Activated CD4-positive, alpha-beta T cell treated with anti-CD3 and anti-CD28 coated beads for 1 hour (primary cell): ENCODE measurements at regions not wholly inside any gene's neighbourhood (a gene's known extent, or its start where the extent isn't known, plus 50 kb on each side); places are given as distances from the start of the nearest gene placed in this dataset.
"Not testable (repeated sequence)": the region's sequence is repeated elsewhere in the genome, so short reads cannot be mapped to it uniquely, and the experiment has no call there.

Source experiments
- DNase-seq: peaks from one replicate; pipeline ENCODE4 v3.0.0-alpha.2; 2020

DNA sequence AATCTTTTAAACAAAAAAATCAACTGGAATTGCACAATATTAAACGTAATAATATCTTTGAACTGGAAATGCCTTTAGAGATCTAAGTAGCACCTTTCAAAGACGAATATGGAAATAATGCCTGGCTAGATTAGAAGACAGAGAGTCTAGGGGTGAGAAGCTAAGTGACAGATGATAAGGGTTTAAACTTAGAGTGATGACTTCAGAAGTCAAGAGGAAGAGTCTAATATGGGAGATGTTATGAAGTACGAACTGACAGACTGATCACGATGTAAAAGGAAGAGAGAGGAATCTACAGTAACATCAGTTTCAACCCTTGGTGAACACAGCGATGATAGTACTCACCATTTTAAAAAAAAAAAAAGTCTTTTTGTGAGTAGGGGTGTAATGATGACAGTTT, 57.9 kb downstream of the HINT1 start:
- DNase-seq = no peak

DNA sequence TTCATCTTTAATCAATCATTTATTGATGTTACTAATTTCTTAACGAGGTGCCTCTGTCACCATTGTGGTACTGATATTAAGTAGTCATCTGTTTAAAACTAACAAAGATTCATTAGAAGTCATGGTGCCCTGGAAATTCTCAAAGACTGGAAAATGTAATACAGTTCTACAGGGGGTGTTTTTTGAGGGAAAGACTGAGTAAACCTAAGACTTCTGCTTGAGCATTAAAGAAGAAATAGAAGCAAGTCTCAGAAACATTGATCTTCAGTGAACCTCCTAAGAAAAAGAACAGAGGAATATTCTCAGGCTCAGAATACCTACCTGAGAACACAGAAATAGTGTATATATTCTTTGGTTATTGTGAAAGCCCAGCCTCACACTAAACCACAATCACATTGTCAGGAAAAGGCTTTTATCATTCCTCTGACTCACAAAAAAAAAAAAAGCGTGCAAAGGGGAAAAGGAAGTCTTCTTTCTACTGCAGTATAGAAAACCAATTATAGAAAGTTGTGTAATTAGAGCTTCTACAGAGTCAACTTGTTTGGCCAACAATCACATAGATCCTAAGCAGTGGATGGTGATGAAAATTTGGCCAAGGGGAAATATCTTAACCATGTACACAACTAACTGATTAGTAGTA, 60.8 kb downstream of the HINT1 start:
- DNase-seq = no peak

DNA sequence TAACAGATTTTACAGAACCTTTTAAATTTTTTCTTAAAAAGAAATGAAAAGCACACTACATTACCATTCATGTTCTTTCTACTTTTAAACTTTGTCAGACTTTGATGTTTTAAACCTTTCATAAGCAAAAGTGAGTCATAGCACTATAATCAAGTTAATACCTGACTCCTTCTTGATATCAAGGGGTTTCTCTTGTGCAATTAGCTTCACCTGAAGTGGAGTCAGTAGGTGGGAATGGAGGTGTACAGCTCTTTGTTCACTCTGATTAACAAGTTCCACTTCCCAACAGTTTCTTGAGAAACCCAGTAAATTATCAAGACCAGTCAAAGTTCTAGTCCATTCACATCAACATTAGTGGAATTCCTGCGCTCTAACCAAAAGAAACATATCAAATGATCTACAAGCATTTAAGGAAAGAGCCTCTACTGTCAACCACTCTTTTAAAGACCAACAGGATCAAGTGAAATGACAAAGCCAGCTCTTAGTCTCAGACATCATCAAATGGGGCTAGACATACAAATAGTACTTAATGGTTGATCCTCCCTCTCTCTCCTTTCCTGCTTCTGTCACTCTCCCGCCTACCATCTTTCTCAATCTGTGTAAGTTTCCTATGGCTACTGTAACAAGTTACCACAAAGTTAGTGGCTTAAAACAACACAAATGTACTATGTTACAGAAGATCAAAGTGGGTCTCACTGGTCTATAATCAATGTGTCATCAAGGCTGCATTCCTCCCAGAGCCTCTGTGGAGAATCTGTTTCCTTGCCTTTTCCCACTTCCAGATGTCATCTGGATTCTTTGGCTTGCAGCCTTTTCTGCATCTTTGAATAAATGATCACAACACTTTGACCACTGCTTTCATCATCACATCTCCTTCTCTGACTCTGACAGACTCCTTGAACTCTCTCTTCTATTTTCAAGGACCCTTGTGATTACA, 68.0 kb downstream of the HINT1 start:
- DNase-seq = no peak

DNA sequence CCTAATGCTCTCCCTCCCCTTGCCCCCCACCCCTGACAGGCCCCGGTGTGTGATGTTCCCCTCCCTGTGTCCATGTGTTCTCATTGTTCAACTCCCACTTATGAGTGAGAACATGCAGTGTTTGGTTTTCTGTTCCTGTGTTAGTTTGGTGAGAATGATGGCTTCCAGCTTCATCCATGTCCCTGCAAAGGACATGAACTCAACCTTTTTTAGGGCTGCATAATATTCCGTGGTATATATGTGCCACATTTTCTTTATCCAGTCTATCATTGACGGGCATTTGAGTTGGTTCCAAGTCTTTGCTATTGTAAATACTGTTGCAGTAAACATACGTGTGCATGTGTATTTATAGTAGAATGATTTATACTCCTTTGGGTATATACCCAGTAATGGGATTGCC, 69.5 kb downstream of the HINT1 start:
- DNase-seq = not testable (repeated sequence)

DNA sequence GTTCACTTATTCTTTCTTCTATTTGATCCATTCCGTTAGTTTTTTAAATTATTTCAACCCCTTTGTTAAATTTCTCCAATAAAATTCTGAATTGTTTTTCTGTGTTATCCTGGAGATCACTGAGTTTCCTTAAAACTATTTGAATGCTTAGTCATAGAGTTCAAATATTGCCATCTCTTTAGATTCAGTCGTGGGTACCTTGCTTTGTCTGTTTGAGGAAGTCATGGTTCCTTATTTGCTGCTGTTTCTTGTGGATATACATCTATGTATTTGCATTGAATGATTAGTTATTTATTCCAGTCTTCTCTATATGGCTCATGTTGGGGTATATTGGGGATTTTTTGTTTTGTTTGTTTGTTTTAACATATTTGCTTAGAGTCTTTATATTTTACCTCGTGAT, 80.6 kb downstream of the HINT1 start:
- DNase-seq = no peak

DNA sequence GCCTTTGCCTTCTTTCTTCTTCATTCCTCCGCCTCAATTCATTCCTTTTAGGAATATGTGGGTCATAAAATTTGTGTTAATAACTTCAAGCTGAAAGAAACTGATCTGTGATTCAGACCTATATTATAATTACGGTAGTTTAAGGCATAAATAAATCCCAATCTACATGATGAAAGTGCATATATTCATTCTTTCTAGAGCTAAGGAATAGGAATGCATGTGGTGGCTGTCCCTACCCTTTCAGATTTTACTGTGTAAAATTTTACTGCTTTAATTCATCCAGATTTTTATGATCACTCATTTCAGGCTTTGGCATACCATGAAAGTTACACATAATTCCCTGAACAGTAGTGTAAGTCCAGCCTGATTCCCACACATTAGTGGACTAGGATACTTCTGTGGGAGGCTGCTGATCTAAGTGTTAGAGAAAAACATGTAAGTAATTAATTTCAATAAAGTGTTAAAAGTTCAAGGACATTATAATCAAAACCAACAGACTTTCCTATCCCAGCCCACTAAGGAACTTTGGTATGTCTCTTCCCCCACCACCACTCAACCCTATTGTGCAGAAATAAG, 83.1 kb downstream of the HINT1 start:
- DNase-seq = no peak

DNA sequence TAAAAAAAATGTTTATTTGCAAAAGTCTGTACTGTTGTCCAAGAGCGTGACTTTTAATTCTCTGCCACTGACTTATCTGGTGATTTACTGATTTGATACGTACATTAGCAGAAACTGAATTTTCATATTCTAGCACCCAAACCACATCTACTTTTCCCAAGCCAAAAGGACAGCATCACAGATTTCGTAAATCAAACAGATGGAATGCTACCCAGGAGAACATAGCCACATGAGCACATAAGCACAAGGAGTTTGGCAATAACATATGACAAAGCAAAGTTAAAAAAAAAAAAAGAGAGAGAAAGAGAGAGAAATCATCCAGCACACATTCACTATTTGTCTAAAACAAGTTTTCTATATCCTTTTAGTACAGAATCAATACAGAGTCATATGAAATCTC, 83.7 kb downstream of the HINT1 start:
- DNase-seq = no peak

DNA sequence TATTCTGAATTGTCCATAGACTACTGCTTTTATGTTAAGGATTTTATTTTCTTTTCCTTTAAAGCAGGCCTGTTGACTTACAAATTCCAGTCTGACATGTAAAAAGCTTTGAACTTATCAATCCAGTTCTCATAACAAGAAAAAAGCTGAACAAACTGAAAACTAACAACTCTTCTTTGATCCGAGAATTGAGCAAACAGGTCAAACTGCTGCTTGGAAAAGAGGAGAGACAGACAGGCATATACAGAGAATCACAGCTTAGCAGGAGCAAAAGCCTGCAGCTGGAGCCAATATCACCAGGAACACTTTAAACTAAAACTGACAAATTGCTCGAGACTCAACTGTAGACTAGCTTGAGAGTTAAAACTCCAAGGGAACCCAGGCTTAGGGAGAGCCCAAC, 85.8 kb downstream of the HINT1 start:
- DNase-seq = no peak

DNA sequence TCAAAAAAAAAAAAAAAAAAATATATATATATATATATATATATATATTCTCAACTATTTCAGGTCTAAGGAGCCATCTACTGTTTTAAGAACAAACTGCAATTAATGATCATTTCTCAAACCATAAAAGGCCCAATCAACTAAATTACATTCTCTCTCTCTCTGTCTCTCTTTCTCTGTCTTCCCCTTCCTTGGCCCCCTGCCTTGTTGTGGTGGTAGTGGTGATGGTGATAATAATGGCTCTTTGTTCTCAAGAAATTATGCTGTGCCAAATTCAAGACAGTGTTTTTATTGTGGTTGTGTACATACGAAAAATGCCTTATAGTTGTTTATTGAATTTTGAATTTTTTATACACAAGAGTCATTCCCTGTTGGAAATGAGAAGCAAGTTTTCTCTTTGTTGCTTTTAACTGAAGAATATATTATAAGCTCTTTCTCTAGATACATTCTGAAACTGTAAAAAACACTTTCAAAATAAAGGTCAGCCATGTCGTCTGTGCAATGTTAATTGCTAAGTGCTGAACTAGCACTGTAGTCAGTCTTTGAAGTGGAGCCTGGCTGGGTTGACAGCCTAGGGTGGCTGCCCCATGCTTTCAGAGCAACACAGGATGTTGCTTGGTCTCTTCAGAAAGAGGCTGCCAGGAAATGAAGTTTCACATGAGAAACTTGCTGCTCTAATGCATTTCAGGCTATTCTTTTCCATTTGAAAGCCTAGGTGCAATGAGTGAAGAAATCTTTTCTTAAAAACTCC, 96.0 kb downstream of the HINT1 start:
- peak; percentile 32 for DNase-seq

DNA sequence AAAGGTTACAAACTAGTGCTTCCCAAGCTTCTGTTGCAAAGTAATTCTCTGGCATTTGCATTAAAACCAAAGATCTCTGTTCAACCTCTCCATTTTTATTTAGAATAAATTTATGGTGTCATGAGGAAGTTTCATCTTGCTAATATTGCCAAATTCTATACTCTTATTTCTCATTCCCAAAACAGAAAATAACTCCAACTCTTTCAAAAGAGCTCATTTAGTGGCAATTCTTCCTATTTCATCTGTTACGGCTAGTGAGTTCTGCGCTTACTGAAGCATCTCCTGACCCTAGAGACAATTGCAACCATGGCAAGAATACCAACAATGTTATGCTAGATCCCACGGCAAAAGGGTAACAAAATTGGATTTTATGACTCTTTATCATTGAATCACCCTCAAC, 97.0 kb downstream of the HINT1 start:
- DNase-seq = no peak

DNA sequence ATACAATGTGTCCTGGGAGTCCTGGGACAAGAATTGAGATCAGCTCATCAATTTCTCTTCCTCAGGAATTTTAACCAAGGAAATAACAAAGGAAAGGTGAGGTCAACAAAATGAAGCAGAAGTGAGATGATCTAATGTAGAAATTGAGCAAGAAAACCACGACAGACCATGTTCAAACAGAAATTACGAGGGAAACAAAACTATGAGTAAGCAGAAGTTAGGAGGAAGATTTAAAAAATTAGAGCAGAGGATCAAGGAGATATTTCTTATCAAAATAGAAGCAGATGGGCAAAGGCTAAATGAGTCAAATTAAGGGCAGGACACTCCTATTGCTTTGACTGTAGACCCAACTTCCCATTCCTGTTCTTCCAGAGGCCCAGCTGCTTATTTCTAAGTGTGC, 97.4 kb downstream of the HINT1 start:
- no peak for DNase-seq

DNA sequence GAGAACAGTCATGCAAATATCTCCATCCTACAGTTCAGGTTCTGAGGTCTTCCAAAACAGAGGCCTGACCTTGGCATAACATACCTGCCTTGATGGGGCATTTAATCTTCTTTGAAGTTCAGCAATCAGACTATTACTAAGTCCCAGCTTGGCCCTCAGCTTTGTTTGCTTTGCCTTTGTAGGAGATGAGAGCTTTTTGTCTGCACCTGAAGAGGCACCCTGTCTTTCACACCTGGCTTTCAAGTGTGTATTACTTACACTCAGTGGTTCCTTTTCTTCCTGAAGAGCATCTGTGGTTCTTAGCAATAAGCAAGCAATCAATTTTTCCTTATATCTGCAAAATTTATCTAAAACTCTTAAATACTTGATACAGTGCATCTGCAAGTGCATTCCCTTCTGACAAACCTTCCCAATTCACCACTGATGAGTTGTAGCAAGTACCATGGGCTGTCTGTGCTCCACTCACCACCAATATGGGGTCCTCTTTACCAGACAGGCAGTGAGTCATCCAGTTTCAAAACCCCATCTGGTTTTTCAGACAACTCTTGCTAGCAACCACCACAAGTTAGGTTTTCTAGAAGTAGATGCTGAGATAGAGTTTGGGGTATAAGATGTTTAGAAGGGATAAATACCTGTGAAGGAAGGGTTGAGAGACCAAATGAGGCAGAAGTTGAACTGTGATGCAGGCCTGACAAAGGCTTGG, 100.2 kb downstream of the HINT1 start:
- DNase-seq = no peak

DNA sequence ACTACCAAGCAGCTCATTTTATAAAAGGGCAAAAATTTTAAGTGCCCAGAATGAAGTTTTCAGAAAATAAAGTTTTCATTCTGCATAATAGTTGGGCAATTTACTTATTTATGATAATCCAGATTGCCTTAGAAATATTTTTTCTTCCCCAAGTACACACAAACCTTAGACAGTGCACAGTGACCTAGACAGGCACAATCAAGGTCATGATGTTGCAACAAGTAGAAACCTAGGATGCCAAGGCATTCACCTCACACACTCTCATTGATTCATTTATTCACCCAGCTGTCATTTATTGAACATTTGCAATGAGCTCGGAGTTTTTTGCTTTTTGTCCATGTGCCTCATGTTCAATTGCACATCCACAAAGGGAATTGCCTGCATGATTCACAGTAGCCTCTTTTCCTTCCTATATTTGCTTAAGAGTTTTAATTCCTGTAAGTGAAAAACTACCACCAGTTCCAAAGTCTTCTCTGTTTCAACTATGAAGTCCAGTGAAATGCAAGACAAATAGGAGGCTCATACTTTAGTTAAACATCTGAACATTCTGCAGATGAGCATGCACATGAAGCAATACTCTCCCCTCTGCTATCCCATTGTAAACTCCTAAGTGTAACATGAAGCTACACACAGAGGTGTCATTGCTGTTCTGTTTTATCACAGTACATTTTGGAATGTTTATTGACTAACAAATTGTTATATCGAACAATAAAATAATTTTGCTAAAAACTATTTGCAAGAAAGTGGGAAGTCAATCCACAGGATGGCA, 122.9 kb downstream of the HINT1 start:
- no peak for DNase-seq

DNA sequence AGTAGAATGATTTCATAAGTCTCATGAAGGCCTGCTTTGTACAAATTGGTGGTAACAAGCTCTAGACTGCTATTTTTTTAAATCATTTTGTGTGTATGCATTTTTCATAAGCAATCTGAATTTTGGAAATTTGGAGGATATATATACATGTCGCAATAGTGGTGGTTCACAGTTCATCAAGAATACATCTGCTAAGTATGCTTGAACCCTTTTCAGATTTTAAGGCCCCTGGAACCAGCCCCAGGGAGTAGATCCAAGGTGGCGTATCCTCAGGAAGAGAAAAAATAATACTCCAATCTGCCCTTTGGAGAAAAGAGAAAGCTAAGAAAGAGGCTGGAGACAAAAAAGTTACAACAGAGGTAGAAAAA, 141.6 kb downstream of the HINT1 start:
- no peak for DNase-seq

DNA sequence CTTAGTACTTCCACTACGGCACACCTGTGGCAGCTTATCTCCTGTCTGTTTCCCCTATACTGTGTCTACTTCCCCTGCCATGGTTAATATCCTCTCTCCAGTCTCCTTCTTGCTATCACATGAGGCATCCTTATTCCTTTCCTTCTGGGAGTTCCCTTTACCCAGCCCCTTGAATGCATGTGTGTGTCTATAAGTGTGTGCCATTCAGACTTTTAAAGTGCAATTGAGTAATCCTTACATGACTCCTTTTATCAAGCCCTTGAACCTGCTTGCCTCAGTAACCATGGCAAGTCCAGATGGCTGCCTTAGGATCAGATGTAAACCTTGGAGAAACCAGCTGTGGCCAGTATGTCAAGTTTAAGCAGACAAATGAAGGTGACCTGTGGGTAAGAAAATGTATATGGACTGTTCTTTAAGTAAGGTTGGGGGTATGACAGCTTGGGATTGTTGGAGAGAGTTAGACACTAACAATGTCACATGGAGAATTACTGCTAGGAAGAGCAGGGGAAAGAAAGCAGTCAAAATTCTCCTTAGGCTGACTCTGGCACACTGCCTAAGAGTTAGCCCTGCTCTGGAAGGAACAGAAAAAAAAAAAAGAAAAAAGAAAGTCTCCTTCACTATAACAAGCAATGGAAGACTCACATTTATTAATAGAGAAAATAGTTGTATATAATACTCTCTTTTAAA, 142.1 kb downstream of the HINT1 start:
- DNase-seq = no peak

DNA sequence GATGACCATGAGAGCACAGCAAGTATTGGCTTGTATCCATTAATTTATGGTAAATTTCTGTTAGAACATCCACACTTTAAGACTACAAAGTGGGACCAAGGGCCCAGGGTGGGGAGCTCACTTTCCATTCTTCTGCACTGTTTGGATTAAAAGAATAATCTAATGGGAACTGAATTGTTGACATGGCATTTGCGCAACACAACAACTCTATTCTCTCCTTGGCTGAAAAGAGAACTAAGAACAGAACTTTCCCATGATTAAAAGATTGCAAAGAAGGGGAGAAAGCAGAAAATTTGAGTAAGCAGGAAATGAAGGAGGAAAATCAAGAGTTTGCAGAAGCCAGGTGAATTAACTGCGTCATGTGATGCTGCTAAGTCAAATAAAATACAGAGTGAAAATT, 143.4 kb downstream of the HINT1 start:
- DNase-seq = no peak

DNA sequence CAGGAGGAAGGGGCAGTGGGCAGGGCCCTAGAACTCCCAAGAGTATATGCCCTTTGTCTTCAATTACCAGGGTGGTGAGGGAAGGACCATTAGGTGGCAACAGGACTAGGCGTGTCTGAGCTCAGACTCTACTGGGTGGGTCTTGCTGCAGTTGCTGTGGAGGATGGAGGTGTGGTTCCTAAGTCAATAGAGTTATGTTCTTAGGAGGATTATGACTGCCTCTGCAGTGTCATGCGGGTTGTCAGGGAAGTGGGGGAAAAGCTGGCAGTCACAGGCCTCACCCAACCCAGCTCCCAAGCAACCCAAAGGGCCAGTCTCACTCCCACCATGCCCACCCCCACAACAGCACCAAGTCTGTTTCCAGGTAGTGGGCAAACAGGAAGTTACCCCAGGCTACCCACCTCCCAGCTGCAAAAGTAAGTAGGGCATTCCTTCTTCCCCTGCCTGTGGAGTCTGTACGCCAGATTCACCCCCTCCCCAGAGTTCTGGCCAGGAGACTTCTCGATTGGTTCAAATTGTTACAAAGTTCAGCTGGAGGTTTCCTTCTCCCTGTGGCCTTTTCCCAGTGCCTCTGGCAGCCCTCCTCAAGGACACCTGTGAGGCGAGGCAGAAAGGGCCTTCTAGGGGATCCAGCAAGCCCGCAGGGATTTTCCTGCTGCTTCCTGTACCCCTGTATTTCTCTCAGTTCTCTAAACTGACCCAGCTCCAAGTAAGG, 145.3 kb downstream of the HINT1 start:
- no peak for DNase-seq

DNA sequence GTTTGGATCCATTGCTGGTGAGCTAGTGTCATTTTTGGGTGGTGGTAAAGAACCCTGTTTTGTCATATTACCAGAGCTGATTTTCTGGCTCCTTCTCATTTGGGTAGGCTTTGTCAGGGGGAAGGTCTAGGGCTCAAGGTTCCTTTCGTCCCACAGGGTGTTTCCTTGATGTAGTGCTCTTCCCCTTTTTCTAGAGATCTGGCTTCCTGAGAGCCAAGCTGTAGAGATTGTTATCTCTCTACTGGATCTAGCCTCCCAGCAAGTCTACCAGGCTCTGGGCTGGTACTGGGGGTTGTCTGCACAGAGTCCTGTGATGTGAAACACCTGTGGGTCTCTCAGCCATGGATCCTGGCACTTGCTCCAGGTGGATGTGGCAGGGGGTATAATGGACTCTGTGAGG, 145.9 kb downstream of the HINT1 start:
- DNase-seq = no peak

DNA sequence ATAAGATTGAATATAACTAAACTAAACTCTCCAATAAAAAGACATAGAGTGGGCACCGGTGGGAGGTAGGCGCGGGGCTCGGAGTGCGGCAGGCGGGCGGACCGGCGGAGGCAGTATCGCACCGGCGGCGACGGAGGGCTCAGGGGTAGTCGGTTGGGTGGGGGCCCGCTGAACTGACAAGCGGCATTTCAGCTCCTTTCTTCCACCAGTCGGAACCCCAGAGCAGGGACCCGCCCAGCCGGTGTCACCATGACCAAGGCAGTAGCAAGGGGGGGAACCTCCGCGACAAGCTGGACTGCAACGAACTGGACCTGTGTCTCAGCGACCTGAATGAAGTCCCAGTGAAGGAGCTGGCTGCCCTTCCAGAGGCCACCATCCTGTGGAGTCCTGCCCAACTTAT, 156.7 kb downstream of the HINT1 start:
- DNase-seq = no peak

DNA sequence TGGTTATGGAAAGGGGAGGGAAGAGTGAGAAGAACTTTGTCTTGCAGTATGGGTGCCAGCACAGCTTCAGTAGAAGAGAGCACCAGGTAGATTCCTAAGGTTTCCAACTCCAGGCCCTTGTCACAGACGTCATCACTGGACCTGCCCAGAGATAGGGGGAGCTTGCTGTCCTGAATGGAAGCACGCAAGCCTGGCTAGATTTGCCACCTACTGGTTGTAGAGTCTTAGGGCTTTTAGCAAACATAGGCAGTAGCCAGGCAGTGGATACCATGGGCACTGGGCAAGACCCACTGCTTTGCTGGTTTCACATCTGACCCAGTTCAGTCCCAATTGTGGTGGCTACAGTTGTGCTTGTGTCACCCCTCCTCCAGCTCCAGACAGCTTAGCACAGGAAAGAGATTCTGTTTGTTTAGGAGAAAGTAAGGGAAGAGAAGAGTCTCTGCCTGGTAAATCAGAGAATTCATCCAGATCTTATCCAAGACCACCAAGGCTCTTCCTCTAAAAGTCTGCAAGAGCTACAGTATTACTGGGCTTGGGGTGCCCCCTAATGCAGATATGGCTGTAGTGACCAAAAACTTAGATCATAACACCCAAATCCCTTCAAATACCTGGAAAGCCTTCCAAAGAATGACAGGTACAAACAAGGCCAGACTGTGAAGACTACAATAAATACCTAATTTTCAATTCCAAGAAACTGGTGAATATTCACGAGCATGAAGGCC, 158.9 kb downstream of the HINT1 start:
- no peak for DNase-seq
